GM19043 (cell line): ENCODE measurements at regions not wholly inside any gene's neighbourhood (a gene's known extent, or its start where the extent isn't known, plus 50 kb on each side); places are given as distances from the start of the nearest gene placed in this dataset.
"Not testable (repeated sequence)": the region's sequence is repeated elsewhere in the genome, so short reads cannot be mapped to it uniquely, and the experiment has no call there.

ENCODE experiments used
- ATAC-seq: cut with Tn5 transposase; IDR thresholded peaks from one replicate; pipeline ENCODE4 v1.9.1; 2021; ENCODE audit warnings: low read depth; ENCODE audit not compliant: unreplicated experiment

GRCh38 chr13:64767054-64767453 lies 2463.1 kb downstream of the PCDH9 start:
- ATAC-seq: no peak

GRCh38 chr13:64765636-64766035 lies 2464.5 kb downstream of the PCDH9 start:
- no peak for ATAC-seq

DNA sequence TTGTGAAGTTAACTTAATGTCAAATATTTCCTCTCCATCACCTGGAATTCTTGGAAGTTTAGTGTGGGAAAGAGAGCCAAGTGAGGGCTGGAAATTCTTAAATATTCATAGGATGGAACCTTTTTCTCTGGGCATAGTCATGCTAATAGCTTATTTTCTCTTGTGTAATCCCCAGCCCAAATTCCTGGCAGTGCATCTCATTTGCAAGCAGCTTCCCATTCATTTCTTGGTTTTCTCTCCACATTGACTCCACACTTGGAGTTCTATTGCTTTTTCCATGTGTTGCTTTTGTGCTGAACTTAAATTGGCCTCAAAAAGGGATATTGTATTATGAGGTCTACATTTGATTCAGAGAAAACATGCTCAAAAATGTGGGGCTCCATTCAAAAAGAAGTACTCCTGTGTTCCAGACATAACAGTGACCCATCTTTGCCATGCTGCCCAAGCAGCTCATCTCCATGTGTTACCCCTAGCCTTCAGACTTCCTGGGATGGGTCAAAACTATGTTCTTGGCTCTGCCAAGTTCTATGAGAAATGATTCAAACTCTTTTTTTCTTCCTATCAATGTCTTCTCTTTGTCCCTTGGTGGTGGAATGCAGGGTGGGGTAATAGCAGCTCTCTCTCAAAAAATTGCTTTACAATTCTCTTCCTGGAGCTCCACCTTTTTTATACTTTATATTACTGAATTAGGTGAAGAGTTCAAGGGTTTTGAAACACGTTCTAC lies 2471.5 kb downstream of the PCDH9 start:
- ATAC-seq: no peak

- ATAC-seq: no peak
These were observed 2473.5 kb downstream of the PCDH9 start for GRCh38 chr13:64756621-64757020.

DNA sequence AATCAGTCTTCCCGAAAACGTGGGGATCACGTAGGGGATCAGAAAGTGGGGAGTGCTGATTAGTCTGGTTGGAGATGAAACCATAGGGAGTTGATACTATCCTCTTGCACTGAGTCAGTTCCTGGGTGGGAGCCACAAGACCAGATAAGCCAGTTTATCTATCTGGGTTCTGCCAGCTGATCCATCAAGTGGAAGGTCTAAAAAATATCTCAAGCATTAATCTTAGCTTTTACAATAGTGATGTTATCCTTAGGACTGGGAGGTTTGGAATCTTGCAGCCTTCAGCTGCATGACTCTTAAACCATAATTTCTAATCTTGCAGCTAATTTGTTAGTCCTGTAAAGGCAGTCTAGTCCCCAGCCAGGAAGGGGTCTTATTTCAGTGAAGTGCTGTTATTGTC lies 2474.2 kb downstream of the PCDH9 start:
- no peak for ATAC-seq

DNA sequence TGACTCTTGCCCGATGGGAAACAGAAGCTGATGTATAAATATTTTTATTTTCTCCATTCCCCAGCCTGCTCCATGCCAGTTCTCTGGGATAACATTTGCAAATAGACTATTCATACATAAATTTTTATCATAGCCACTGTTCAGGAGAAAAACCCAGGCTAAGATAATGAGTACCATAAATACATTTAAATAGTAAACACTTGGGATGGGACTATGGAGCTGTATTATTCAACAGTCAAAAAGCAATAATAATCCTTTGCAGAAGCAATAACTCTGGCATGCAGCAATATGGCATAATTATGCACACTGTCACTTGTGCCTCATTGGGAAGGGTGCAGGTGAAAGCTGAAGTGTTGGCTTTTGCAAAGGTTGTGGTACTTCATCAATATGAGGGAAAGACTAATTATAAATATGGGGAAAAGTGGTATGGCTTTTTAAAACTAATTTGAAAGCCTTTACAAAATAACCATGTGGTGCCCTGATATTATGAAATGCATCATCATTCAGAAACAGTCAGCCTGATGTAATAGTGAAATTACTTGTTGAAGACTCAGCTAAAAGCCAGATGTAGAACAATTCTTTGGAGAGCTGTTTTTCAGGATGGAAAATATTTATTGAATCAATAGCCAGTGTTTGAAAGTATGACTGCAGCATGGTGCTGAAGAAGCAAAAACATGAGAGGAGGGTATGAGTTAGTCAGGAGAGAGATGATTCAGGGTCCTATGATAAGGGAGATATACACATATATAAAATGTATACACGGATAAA lies 2476.7 kb downstream of the PCDH9 start:
- no peak for ATAC-seq

DNA sequence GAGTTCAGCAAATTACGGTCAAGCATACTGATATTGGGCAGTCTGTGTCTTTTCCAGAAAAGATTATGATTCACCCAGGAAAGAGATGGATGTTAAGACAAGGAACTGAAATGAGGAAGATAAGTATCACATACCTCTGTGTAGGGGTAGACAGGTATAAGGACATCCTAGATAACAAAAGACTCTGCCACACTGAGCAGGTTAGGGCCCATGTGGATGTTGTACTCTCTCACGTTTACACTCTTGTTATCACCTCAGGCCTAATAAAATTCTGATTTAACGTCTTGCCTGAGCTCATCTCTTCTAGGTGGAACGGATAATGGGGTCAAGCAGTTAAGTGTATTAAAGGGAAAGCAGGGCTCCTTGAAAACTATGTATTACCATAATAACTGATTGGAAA lies 2480.8 kb downstream of the PCDH9 start:
- ATAC-seq: no peak

- no peak for ATAC-seq
These were observed 2483.3 kb downstream of the PCDH9 start for GRCh38 chr13:64746845-64747244.

DNA sequence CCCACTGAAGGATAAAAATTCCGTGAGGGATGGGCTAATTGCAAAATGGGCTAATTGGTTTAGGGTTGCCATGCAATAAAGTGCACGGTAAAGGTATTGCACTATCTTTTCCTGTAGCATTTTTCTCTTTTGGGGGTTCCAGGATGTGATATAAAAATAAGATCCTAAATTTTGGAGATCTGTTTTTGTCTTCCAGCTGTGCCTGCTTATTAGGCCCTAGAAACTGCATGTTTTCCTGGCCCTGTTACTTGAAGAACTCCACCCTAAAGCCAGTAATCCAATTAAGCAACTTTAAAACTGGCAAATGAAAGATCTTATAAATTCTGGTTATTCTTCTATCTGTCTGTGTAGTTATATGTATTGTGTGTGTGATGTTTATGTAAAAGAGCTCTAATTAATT lies 2489.6 kb downstream of the PCDH9 start:
- no peak for ATAC-seq

- no peak for ATAC-seq
These were observed 2504.6 kb downstream of the PCDH9 start for GRCh38 chr13:64725492-64725891.

- no peak for ATAC-seq
These were observed 2506.4 kb downstream of the PCDH9 start for GRCh38 chr13:64723724-64724123.

GRCh38 chr13:64718116-64718515 lies 2512.0 kb downstream of the PCDH9 start:
- ATAC-seq: no peak

DNA sequence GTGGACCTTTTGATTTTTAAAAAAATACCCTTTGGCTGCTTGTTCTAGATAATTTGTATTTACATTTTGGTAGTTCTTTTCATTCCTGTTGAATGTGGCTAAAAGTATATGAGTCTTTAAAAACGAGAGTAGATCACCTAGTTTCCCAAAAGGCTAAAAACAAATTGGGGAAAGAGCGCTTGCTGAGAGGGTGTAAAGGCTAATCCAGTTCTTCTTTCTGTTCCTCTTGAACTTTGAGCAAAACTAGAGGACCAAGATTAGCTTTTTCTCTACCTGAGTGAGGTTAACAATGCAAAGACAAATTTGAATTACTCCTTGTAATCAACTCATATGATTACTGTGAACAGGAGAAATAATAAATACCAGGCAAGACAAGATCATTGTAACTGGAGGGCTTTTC lies 2513.2 kb downstream of the PCDH9 start:
- no peak for ATAC-seq

DNA sequence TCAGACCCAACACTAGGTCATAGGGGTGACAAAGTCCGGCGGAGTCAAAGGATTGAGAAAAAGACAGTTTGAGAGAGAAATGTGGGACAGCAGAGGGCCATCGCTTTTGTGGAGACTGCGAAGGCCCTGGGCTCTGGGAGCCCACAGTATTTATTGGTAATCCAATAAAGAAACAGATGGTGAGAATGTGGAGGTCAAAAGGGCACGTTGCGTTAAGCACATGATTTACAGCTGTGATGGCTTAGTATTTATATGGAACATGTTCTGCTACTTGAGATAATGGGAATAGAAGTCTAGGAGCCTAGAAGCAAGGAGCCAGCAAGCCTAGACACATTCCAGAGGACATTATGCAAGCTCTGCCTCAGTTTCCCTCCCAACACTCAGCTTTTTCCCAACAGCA lies 2521.1 kb downstream of the PCDH9 start:
- ATAC-seq: no peak

DNA sequence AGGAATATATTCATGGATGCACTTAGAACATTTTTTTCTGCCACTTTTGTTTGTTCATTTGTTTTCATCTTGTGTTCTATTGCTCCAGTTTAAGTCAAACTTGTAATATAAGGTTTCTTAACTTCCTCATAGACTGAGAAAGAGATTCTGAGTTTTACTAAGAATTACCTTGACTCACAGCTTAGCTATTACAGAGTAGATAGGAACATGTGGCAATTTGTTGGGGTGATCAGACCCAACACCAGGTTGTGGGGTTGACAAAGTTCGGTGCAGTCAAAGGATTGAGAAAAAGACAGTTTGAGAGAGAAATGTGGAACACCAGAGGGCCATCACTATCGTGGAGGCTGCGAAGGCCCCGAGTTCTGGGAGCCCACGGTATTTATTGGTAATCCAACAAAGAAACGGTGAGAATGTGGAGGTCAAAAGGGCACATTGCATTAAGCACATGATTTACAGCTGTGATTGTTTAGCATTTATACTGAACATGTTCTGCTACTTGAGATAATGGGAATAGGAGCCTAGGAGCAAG lies 2526.0 kb downstream of the PCDH9 start:
- ATAC-seq: no peak

DNA sequence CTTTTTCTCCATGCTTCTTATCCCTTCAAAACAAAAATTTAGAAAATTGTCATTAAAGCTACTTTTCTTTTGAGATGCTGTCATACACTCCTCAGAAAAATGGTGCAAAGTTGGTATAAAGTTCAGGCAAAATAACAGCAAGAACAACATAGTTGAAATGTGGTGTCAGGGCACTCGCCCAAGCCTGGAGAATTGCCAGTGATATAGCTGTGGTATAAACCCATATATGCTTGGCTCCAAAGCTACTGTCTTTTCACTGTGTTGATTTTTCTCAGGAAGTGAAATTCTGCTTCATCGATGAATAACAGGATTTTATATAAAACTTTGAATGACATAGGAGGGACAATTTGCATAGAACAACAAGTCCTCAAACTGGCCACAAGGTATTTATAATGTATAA lies 2532.9 kb downstream of the PCDH9 start:
- no peak for ATAC-seq

- ATAC-seq: no peak
These were observed 2541.1 kb downstream of the PCDH9 start for GRCh38 chr13:64688893-64689677.

- ATAC-seq: not testable (repeated sequence)
These were observed 2543.6 kb downstream of the PCDH9 start for GRCh38 chr13:64686536-64686935.

- no peak for ATAC-seq
These were observed 2545.3 kb downstream of the PCDH9 start for GRCh38 chr13:64684685-64685431.

- no peak for ATAC-seq
These were observed 2546.0 kb downstream of the PCDH9 start for GRCh38 chr13:64684108-64684507.
